GM12891 (cell line): ENCODE measurements at regions not wholly inside any gene's neighbourhood (a gene's known extent, or its start where the extent isn't known, plus 50 kb on each side); places are given as distances from the start of the nearest gene placed in this dataset.

Experiments used
- PAX5 ChIP-seq: IDR thresholded peaks from 2 replicates; pipeline ENCODE4 v1.6.1; 2011; ENCODE audit warnings: low read length, moderate library complexity, mild to moderate bottlenecking; ENCODE audit not compliant: insufficient read depth, severe bottlenecking
- POLR2A ChIP-seq: IDR thresholded peaks from 2 replicates; pipeline ENCODE4 v1.6.1; 2011; ENCODE audit warnings: low read depth, low read length, control low read depth
- POLR2AphosphoS5 ChIP-seq: IDR thresholded peaks from 2 replicates; pipeline ENCODE4 v1.6.1; 2011; ENCODE audit warnings: low read depth, low read length, control low read depth
- POU2F2 ChIP-seq: IDR thresholded peaks from 2 replicates; pipeline ENCODE4 v1.6.1; 2011; ENCODE audit warnings: low read depth, mild to moderate bottlenecking, control low read depth, low read length, moderate library complexity
- SPI1 ChIP-seq: IDR thresholded peaks from 2 replicates; pipeline ENCODE4 v1.6.1; 2011; ENCODE audit warnings: low read depth, low read length, control low read depth
- TAF1 ChIP-seq: IDR thresholded peaks from 2 replicates; pipeline ENCODE4 v1.6.1; 2011; ENCODE audit warnings: low read depth, low read length, control low read depth

DNA sequence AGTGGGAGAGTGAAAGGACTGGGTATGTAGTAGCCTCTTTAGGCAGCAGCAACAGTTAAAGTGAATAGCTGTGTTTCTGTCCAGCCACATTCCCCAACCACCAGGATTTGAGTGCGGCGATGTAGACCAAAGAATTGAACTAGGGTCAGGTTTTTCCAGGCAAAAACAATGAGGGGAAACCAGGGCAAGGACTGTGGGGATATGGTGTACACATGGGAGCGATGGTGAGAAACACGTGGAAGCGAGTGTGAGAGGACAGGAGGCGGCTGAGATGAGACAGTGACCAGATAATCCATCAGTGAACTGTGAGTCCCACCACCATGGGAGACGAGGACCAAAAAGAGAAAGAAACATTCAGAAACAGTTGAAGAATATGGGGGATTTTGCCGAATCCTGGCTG, 409.5 kb downstream of the TSN start:
- no peak for TF ChIP-seq POLR2A
- no peak for TF ChIP-seq TAF1
- TF ChIP-seq POLR2AphosphoS5: no peak
- TF ChIP-seq SPI1: no peak
- TF ChIP-seq POU2F2: no peak
- TF ChIP-seq PAX5: no peak
